Cardiac septum (tissue), 1 donor: ENCODE measurements at regions not wholly inside any gene's neighbourhood (a gene's known extent, or its start where the extent isn't known, plus 50 kb on each side); places are given as distances from the start of the nearest gene placed in this dataset.

Experiments
- DNase-seq: peaks from one replicate; pipeline ENCODE4 v3.0.0-alpha.2; 2020; ENCODE audit warnings: low spot score
- intact Hi-C: fragments of 100-400 bp; cut with DNase I; formaldehyde crosslinking; loops from one replicate; pipeline ENCODE4 v1.14.0; 2022
- donor health status: DM: no; HTN: no; CAD: no.

- no peak for DNase-seq
- intact Hi-C loops, result no loop called here
Observed at GRCh38 chr7:95718577-95719410, 53.6 kb upstream of the DYNC1I1 start.

GRCh38 chr7:95716357-95717122, 55.8 kb upstream of the DYNC1I1 start:
- no peak for DNase-seq
- intact Hi-C loops, result no loop called here

GRCh38 chr7:95715274-95715673, 57.1 kb upstream of the DYNC1I1 start:
- DNase-seq, result no peak
- intact Hi-C loops, result no loop called here

- intact Hi-C loops, result no loop called here
- no peak for DNase-seq
Observed at GRCh38 chr7:95710711-95711110, 61.6 kb upstream of the DYNC1I1 start.

GRCh38 chr7:95700917-95701316, 71.4 kb upstream of the DYNC1I1 start:
- intact Hi-C loops, result no loop called here
- DNase-seq, result no peak

GRCh38 chr7:95694334-95694733, 78.0 kb upstream of the DYNC1I1 start:
- intact Hi-C loops, result no loop called here

GRCh38 chr7:95693551-95694333, 78.6 kb upstream of the DYNC1I1 start:
- DNase-seq, result no peak

More at GRCh38 chr7:95694334-95694733, 78.0 kb upstream of the DYNC1I1 start:
- DNase-seq, result no peak

GRCh38 chr7:95691464-95691863, 80.9 kb upstream of the DYNC1I1 start:
- intact Hi-C loops, result no loop called here
- no peak for DNase-seq

More at GRCh38 chr7:95693551-95694333, 78.6 kb upstream of the DYNC1I1 start:
- intact Hi-C loops, result no loop called here

GRCh38 chr7:95690367-95690947, 81.9 kb upstream of the DYNC1I1 start:
- DNase-seq, result no peak
- intact Hi-C loops, result no loop called here

GRCh38 chr7:95688931-95689495, 83.3 kb upstream of the DYNC1I1 start:
- no peak for DNase-seq
- intact Hi-C loops, result loop anchor here (5.0 kb wide), 1 partner anchor 177 kb away; no protein-coding TSS in a partner anchor

GRCh38 chr7:95687759-95688343, 84.5 kb upstream of the DYNC1I1 start:
- DNase-seq, result no peak
- intact Hi-C loops, result loop anchor here (5.0 kb wide), 1 partner anchor 176 kb away; no protein-coding TSS in a partner anchor

- intact Hi-C loops, result loop anchor here (1.0 to 5.0 kb wide), 2 partner anchors 159 to 174 kb away; no protein-coding TSS in a partner anchor
- no peak for DNase-seq
Observed at GRCh38 chr7:95686109-95686508, 86.2 kb upstream of the DYNC1I1 start.

- intact Hi-C loops, result loop anchor here (1.0 to 5.0 kb wide), 3 partner anchors 72 to 139 kb away; partner anchors contain the start of gene PDK4
- DNase-seq, result no peak
Observed at GRCh38 chr7:95684505-95684904, 87.8 kb upstream of the DYNC1I1 start.

- intact Hi-C loops, result loop anchor here (1.0 to 5.0 kb wide), 3 partner anchors 72 to 139 kb away; partner anchors contain the start of gene PDK4
- no peak for DNase-seq
Observed at GRCh38 chr7:95684037-95684436, 87.7 kb upstream of the PDK4 start.

- intact Hi-C loops, result loop anchor here (5.0 kb wide), 2 partner anchors 71 to 86 kb away; partner anchors contain the start of gene PDK4
- DNase-seq, result no peak
Observed at GRCh38 chr7:95682913-95683312, 86.6 kb upstream of the PDK4 start.

GRCh38 chr7:95676691-95677090, 80.4 kb upstream of the PDK4 start:
- intact Hi-C loops, result no loop called here
- DNase-seq, result no peak

GRCh38 chr7:95675632-95676031, 79.3 kb upstream of the PDK4 start:
- intact Hi-C loops, result no loop called here
- no peak for DNase-seq

- DNase-seq, result no peak
- intact Hi-C loops, result no loop called here
Observed at GRCh38 chr7:95675016-95675415, 78.7 kb upstream of the PDK4 start.

- no peak for DNase-seq
- intact Hi-C loops, result no loop called here
Observed at GRCh38 chr7:95674101-95674500, 77.8 kb upstream of the PDK4 start.
